OCI-LY3 (cell line): ENCODE measurements at regions not wholly inside any gene's neighbourhood (a gene's known extent, or its start where the extent isn't known, plus 50 kb on each side); places are given as distances from the start of the nearest gene placed in this dataset.

Experiments used
- EZH2phosphoT487 ChIP-seq: fragments of 200-600 bp; shearing (Covaris generic); IDR thresholded peaks from 2 replicates; pipeline ENCODE4 v1.6.1; 2018; ENCODE audit warnings: antibody characterized with exemption, mixed run types, low read depth
- TF ChIP-seq, protein P1 (sequence below): fragments of 200-600, 300-600 bp; sonication (generic); IDR thresholded peaks from 2 replicates; pipeline ENCODE4 v1.5.1; 2014; ENCODE audit warnings: antibody characterized with exemption, low read length, low read depth

DNA sequence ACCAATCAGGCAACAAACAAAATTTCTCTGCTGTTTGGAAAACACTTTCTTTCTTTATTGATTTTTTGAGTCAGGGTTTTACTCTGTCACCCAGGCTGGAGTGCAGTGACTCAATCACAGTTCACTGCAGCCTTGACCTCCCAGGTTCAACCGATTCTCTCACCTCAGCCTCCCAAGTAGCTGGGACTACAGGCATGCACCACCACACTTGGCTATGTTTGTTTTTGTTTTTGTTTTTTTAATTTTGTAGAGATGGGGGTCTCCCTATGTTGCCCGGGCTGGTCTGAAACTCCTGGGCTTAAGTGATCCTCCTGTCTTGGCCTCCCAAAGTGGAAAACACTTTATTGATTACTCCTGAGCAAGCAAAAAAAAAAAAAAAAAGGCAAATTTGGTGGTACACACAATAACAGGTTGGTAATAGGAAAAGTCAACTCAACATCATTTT, 276.4 kb downstream of the SOX9 start:
- TF ChIP-seq, protein P1, sequence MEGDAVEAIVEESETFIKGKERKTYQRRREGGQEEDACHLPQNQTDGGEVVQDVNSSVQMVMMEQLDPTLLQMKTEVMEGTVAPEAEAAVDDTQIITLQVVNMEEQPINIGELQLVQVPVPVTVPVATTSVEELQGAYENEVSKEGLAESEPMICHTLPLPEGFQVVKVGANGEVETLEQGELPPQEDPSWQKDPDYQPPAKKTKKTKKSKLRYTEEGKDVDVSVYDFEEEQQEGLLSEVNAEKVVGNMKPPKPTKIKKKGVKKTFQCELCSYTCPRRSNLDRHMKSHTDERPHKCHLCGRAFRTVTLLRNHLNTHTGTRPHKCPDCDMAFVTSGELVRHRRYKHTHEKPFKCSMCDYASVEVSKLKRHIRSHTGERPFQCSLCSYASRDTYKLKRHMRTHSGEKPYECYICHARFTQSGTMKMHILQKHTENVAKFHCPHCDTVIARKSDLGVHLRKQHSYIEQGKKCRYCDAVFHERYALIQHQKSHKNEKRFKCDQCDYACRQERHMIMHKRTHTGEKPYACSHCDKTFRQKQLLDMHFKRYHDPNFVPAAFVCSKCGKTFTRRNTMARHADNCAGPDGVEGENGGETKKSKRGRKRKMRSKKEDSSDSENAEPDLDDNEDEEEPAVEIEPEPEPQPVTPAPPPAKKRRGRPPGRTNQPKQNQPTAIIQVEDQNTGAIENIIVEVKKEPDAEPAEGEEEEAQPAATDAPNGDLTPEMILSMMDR, result no peak
- no peak for TF ChIP-seq EZH2phosphoT487
